HG03460 (cell line): ENCODE measurements at regions not wholly inside any gene's neighbourhood (a gene's known extent, or its start where the extent isn't known, plus 50 kb on each side); places are given as distances from the start of the nearest gene placed in this dataset.

Experiments
- ATAC-seq: cut with Tn5 transposase; IDR thresholded peaks from one replicate; pipeline ENCODE4 v1.9.1; 2021; ENCODE audit not compliant: unreplicated experiment

DNA sequence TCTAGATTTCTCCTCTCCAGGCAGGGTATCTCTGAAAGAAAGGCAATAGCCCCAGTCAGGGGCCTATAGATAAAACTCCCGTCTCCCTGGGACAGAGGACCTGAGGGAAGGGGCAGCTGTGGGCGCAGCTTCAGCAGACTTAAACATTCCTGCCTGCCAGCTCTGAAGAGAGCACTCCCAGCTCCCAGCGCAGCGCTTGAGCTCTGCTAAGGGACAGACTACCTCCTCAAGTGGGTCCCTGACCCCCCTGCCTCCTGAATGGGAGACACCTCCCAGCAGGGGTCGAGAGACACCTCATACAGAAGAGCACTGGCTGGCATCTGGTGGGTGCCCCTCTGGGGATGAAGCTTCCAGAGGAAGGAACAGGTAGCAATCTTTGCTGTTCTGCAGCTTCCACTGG is 556.9 kb downstream of the EPM2A start:
- ATAC-seq = no peak

DNA sequence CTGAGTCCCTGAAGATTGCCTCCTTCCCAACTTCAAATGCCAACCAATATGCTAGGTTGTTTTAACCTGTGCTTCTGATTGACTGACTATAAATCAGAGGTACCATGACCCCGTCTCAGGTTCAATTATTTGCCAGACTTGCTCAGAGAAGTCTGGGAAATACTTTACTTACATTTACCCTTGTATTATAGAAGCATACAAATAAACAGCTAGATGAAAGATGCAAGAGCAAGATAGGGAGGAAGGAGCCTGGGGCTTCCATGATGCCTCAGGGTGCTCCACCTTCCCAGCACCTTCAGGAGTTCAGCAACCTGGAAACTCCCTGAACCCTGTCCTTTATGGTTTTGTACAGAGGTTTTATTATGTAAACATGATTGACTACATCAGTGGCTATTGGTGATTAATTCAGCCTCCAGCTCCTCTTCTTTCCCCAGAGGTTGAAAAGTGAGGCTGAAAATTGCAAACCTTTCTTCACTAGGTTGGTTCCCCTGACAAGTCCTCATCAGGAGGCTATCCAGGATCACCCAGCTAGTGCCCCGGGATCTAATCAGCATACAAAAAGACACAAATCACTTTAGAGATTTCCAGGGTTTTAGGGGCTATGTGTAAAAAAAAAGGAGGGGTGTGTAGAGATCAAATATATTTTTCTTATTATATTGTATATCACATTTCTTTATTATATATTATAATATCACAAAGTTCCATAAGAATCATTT is 547.7 kb downstream of the EPM2A start:
- ATAC-seq = no peak

DNA sequence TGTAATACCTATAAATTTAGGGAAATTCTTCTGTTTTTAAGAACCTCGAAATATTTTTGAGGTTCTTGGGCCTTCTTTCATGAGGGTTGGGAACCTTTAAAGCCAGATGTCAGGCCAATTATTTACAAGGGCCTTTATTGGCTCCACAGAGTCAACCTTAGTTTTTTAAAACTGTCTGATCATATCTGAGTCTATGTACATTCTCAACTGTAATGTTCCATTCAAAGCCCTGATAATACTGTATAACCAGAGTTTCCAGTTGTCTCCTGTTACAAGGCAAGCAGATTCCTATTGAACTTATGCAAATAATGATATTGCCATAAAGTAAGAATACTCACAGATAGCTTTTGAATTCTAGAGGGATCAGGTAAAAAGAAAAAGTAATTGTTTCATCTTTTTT is 545.5 kb downstream of the EPM2A start:
- no peak for ATAC-seq

DNA sequence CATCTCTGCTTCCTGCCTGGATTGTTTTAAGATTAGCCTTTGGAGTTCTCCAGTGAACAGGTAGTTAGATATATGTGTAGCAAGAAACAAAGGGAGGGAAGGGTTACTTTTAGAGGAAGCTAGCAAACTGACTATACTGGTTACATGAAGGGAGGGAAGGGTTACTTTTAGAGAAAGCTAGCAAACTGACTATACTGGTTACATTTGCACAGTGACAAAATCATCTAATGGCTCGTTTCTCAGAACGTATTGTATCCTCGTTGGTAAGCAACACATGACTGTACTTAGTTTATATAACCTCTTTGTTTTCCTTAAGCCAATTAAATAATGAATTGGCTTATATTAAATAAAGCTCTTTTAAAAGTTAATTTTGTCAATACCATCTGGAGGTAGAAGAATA is 540.9 kb downstream of the EPM2A start:
- ATAC-seq = no peak

DNA sequence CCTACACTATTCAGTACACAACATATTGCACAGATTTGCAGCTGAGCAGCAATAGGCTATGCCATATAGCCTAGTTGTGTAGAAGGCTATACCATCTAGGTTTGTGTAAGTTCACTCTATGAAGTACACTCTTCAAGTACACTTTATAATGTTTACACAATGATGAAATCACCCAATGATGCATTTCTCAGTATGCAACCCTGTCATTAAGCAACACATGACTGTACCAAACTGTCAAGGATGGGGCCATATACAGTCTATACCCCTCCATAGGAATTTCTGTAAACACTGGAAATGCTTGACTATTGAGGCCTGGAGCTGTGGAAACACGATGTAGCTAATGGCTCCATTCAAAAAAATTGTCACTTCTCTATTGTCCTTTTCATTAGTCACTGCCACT is 535.4 kb downstream of the EPM2A start:
- no peak for ATAC-seq

DNA sequence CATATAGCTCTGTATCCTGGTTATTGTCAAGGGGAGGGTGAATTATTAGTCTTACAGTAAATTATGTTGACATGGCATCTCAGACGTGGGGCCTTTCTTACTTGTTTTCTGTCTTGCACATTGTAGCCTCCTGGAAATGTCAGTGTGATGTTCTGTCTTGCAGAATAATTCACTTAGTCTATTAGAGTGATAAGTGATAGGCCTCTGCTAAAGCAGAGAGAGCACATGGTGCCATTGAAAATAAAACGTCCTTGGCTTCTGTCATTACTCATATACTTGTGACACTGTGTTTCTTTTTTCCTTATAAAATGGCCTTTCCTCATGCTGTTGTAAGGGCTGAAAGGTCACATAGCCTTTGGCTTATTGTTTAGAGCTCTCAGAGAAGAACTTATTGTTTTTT is 531.0 kb downstream of the EPM2A start:
- ATAC-seq = no peak

DNA sequence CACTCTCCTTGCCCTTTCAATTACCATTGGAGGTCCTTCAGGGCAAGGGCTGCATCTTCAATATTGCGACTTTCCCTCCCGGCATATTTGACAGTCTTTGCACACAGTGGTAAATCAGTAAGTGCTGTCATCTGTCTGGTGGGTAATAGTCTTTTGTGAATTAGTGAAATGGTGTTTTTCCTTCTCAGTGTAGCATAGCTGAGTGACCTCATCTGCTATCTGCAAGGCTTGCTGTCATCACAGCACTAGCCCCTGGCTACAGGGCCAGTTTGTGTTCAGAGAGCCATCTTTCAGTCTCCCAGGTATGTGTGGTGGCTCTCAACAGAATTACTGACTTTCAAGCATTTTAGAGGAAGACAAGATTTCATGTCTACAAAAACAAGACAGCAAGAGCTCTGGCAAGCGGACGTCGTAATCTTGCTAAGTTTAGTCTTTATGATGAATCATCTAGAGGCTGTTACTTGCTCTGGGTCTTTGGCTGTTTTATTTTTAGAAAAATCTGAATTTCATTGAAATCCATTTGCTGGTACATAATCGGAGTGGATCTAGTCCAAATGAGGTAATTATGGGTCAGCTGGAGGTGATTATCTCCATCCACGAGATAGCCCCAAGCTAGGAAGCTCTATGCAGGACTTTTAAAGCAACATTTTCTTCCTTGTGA is 528.9 kb downstream of the EPM2A start:
- no peak for ATAC-seq

DNA sequence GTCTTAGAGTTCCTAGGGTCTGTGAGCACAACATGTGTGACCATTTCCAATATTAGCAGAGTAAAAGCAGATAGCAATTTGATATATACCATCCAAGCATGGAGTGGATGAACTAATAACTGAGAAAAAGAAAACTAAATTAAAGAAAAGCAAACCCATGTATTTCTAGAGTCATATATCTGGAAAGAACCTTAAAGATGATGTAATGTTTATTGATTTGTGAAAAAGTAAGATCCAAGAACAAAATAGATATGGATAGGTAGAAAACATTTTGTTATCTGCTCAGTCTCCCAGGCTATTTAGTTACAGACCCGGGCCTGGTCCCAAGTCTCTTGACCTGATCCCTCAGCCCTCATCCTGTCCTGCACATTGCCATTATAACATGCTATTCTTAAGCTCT is 526.8 kb downstream of the EPM2A start:
- no peak for ATAC-seq

DNA sequence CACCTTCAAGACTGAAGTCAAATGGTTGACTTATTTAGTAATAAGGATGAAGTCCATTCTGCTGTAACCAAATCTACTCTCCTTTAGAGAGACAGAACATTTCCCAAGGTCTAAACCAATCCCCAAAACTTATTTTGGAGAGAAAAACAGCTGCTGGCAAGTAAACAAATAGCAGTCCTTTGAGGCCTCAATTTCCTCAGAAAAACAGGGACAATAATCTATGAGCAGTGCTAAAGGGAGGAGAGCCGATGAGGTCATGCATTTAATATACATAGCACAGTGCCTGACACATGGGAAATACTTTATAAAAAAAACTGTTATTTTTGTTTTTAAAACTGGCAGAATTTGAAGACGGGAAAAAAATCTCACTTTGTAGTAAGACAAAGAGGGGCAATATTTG is 526.0 kb downstream of the EPM2A start:
- ATAC-seq = no peak

DNA sequence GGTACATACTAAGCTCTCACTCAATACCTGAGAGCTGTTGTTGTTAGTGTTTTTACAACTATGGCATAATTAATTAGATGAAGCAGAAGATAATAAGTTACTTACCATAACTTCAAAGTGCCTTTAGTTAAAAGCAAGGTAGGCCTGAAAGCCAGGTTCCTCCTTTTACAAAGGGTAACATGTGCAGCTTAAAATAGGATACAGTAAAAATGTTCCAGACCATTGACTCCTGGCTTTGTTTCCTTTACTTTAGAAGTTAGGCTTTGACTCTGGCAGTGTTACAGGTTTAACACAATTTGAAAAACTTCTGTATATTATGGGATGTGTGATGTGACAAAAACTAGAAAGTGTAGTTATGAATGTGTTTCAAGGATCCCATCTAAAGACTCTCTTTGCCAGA is 522.5 kb downstream of the EPM2A start:
- ATAC-seq = no peak

DNA sequence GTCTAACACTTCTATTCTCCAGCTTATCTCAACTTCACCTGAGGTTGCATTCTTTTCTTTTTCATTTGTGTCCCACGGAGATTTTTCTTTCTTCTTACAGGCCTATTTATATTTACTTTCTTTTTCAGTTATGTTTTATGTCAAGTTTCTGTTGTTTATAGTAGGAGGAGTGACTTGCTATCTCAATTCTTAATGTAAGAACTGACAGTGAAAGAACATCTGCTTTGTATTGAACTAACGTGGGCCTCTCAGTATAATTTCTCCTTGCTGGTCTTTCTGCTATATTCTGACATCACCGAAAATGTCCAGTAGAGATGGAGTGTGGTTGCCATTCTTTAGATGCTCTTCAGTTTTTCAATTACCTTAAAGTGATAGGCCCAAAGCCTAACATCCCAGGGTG is 521.7 kb downstream of the EPM2A start:
- peak; percentile 65 for ATAC-seq

DNA sequence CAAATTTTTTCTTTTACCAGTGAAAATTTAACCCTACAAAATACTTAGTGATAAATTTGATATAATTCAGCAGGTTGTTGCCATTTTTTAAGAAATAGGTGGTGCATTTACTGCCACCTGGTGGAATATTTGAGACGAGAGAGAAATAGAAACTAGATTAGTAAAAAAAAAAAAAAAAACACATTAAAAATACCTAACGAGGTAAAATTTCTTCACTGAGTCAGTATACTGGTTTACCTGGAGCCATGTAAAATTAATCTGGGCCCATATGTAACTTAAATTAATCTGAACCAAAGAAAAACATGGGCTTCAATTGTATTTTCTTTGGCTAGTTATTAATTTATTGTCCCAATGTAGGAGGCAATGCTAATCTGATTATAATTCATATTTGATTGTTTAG is 520.8 kb downstream of the EPM2A start:
- no peak for ATAC-seq

DNA sequence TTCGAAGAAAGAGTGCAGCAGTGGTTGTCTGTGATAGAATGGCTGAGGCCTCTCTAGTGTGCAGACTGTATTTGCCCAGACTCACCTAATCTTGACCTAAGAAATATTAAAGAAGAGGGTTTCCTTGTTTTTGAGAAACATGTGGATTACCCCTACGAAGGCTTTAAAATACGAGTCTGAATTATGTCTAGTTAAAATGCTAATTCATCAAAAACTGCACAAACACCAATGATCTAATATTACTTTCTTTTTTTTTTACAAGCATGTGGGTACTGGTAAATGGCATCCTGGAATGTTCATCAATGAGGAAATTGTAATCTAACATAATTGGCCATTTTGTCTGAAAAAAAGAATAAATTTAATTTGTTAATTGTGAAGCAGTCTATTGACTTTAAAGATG is 510.9 kb downstream of the EPM2A start:
- no peak for ATAC-seq

DNA sequence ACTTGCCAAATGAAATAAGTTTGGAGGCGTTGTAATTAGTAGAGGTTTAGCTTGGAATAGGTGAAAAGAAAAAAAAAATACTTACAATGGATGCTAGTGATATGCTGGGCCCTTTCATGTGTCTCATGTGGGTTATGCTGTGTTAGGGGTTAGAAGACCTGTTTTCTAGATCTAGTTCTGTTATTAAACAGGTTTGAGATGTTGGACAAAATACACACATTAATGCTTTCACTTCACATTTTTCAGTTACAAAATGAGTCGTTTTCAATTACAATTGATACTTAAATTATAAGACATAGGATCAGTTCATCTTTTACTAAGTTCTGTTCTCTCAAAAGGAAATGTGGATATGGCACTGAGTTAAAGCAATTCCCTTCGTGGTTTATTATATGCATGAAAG is 509.8 kb downstream of the EPM2A start:
- no peak for ATAC-seq

DNA sequence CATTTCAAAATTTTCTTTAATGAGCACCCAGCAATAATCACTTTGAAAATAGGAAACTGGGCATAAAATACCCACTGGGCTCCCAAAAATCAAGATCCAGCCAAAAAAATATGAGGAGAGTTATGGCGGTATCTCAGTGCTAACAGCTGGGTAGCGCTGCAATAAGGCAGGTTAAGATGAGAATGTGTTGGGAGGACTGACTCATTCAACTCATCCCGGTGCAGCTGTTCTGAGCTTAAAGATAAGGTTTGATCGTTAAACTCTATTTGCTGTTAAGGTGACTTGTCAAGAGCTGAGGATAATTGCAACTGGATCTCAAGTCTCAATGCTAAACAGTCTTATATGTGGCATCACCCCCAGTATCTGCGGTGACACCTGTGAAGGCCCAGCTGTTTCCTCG is 507.7 kb downstream of the EPM2A start:
- no peak for ATAC-seq

DNA sequence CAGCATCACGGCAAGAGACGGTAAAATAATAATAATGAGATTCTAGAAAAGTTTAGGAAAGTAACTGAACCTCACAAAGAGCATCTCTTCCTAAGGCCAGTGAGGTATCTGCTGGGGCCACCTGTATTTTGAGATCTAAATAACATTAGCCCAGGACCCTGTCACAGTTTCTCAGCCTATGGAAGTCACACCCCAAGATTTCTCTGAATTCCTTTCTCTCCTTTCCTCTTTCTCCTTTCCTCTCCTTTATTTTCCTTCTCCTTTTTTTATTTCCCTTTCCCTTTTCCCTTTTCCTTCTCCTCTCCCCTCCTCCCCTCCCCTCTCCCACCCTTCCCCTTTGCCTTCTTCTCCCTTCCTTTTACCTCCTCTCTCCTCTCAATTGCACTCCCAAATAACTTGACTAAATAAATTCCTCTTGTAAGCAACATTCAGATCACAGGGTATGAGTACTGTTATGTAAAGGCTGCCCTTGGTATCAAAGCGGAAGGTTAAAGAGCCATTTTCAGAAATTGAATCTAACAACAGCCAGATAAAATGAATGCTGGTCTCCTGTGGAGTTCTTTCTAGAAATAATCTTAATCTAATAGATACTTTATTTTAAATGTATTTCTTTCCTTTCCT is 506.2 kb downstream of the EPM2A start:
- no peak for ATAC-seq

DNA sequence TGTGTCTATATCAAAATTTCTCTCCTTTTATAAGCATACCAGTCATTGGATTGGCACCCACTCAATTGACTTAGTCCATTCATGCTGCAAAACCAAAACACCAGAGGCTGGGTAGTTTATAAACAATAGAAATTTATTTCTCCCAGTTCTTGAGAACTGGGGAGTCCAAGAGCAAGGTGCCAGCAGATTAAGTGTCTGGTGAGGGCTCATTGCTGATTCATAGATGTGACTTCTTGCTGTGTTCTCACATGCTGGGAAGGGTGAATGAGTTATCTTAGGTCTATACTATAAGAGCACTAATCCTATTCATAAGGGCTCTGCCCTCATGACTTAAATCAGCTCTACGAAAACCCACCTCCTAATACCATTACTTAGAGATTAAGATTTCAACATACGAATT is 501.4 kb downstream of the EPM2A start:
- ATAC-seq = no peak

DNA sequence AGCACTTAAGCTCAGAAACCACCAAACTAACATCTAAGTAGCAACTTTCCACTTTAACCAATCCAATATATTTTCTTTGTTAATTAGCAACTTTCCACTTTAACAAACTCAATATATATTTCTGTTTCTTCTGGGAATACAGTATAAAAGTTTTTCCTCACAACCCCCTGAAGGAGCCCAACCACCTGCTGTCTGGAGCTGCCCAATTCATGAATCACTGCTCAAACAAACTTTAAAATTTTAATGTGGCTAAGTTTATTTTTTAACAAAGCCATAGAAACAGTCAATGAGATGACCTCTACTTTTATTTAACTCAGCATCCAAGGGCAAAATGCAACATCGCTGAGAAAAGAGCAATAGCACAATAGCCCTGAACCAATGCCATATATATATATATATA is 500.1 kb downstream of the EPM2A start:
- no peak for ATAC-seq

DNA sequence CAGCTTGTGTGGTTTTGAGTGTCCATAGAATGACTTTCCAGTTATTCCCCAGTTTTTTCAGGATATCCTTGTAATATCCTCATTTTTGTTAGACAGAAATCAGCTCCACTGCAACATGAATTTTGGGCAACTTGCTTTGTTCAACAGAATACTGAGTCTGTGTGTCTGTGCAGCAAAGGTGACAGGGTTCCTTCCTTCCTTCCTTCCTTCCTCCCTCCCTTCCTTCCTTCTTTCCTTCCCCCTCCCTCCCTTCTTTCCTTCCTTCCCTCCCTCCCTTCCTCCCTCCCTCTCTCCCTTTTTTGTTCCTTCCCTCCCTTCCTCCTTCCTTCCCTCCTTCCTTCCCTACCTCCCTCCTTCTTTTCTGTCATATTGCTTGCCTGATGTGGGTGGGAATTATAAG is 496.5 kb downstream of the EPM2A start:
- ATAC-seq = no peak

DNA sequence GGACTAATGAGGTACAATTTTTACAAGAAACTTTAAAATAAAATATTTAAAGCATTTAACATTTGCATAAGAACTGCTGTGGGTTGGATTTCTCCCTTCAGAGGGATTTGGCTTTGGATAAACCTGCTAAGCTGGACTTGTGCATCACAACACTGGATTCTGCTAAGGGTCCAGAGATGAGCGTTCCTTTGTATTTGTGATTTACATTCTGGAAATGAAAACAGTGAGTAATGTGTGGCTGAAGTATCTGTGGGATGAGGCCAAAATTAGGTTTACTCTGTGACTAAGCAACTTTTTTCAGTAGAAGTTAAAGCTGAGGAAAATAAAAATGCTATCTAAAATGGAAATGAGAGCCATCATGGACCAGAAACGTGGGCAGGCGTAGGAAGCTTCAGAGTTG is 494.3 kb downstream of the EPM2A start:
- ATAC-seq = no peak

DNA sequence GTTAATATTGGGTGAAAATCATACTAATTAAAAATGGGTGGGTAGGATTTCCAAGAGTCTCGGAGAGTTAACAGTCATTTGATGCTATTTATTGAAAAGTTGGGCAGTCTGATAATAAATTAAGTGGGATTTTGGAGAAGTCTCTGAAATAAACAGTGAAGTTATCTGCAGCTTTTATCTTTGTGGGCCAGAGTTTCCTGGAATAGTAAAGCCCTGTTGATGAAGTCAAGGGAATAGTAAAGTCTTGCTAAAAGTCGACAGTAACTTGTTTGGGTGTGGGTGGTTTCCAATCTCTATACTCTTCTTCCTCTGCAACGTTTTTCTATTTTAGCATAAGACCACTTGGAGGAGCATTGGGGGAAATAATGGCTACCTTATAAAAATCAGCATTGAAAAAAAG is 493.6 kb downstream of the EPM2A start:
- no peak for ATAC-seq

DNA sequence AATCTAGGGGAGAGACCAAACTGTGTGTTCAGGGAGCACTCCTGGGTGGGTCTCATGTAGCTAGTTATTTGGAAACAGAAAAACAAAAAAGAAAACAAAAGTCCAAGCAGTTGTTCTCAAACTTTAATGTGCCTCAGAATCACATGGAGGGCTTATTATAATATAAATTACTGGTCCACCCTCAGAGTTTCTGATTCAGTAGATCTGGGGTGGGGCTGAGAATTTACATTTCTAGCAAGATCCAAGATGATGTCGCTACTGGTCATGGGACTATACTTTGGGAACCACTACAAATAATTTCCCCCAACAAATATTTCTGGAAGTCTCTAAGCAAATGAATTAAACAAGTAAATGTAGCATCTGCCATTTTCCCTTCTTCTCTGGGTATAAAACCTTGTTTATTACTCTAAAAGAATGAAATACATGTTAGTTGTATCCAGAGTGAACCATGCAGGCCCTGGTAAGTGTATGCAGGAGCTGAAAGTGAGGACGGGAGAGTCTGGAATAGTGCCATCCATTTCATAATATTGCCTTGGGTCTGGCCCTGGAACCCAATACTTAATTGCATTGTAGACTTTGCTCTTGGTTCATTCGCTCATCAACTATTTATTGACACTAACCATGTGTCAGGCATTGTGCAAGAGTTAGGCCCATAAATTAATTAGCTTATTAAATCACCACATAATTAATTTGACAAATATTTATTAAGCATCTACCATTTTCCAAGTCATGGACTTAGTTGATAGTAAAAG is 490.8 kb downstream of the EPM2A start:
- no peak for ATAC-seq
